ENCODE measurements at regions not wholly inside any gene's neighbourhood (a gene's known extent, or its start where the extent isn't known, plus 50 kb on each side); places are given as distances from the start of the nearest gene placed in this dataset.

- no peak for TF ChIP-seq CTCF (IDR thresholded peaks at IDR 0.05; ENCODE audit: insufficient read depth, low read length)
- TF ChIP-seq POLR2AphosphoS5 (IDR thresholded peaks at IDR 0.05; ENCODE audit: low read depth) = no peak
Observed at GRCh38 chr16:47972246-47972985, 183.4 kb downstream of the ABCC12 start.
